ENCODE measurements at regions not wholly inside any gene's neighbourhood (a gene's known extent, or its start where the extent isn't known, plus 50 kb on each side); places are given as distances from the start of the nearest gene placed in this dataset.

DNA sequence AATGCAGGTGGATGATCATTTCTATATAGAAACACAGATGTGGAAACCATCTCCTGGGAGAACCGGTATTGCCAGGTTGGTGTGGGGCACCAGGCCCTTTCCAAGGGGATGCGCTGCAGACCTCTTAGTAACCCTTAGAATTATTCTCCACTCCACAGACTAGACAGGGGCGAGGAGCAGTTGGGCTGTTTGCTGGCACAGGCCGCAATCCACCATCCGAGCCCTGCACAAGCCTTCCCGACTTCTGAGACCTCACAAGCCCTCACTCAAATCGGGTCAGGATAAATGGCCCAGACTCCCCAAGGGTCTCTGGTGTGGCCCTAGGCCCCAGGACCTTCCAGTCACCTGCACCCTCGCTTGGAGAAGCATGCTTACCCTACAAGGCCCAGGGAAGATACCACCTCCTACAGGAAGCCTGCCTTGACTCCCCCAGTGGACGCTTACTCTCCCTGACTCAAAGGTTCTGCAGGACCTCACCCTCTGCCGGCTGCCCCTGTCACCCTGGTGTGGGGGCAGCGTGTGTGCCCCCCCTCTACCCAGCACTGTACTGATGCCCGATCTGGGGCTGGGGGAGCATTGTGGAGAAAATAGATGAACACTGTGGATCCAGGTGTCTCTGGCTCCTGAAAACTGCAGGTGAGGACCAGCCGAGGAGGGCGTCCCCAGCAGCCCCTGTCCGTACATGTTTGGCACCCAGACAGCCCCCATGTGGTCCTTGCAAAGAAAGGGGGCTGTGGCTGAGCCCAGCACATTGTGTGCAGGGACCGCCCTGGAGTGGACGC, 49.8 kb upstream of the ACSF3 start:
- DNase-seq (ENCODE audit: low read depth in 3 of 3), result no peak
